HCT116 (cell line): ENCODE measurements at regions not wholly inside any gene's neighbourhood (a gene's known extent, or its start where the extent isn't known, plus 50 kb on each side); places are given as distances from the start of the nearest gene placed in this dataset.

Experiments
- ATAC-seq: fragments of 200-7000 bp; cut with Tn5 transposase; 2 replicates; pipeline ENCODE4 v1.9.1; 2020; ENCODE audit warnings: mild to moderate bottlenecking, moderate library complexity
- BruUV-seq: library from RNA; stranded (reverse); fragments of 400-500 nt; replicated peaks from 2 replicates; lab custom pipeline; 2021; lab: Mats Ljungman, UMichigan
- CTCF ChIA-PET: fragments of 300-600 bp; sonication (Branson Sonifier 250); formaldehyde crosslinking; loops from one replicate; lab custom pipeline; 2021; ENCODE audit warnings: antibody characterized with exemption; lab: Charles Lee
- POLR2A ChIA-PET: fragments of 300-600, 350-600 bp; sonication (Branson Sonifier 250); formaldehyde crosslinking; loops from one replicate; lab custom pipeline; 2021; ENCODE audit warnings: antibody characterized with exemption; lab: Charles Lee
- RAD21 ChIA-PET, 2 experiments: fragments of 300-600 bp; sonication (Branson Sonifier 250); formaldehyde crosslinking; loops; one replicate each; lab custom pipeline; 2023; ENCODE audit warnings: low total read pairs in 2 of 2; ENCODE audit not compliant: uncharacterized antibody in 2 of 2, unreplicated experiment in 2 of 2, low non-redundant PET in 1 of 2; lab: Charles Lee
- DNase-seq: peaks from one replicate; pipeline ENCODE4 v3.0.0-alpha.2; 2010; ENCODE audit warnings: low read depth, low spot score
- H2AFZ ChIP-seq: fragments of 200-600 bp; shearing (Covaris generic), sonication (generic); 2 replicates; pipeline ENCODE4 v1.6.1; 2017; ENCODE audit warnings: low read depth, mixed run types, mixed read lengths, antibody characterized with exemption, low read length; ENCODE audit not compliant: poor library complexity, severe bottlenecking
- H3K27ac ChIP-seq: 2 replicates; pipeline ENCODE4 v1.5.1; 2012; ENCODE audit warnings: low read depth, low read length
- H3K27me3 ChIP-seq: fragments of 200-600 bp; sonication (generic); 2 replicates; pipeline ENCODE4 v1.6.1; 2016; ENCODE audit warnings: mixed run types, low read length, mixed read lengths; ENCODE audit not compliant: insufficient read depth
- H3K36me3 ChIP-seq, 2 experiments: fragments of 200-500 bp in 1 of 2; fragments of 200-600 bp in 1 of 2; sonication (Bioruptor generic) in 1 of 2; sonication (generic) in 1 of 2; 2 replicates each; pipeline versions ENCODE4 v1.5.1 to v1.6.1; 2014 to 2016; ENCODE audit warnings: low read length in 2 of 2, inconsistent platforms in 1 of 2, mixed read lengths in 1 of 2, mixed run types in 1 of 2; ENCODE audit not compliant: insufficient read depth in 2 of 2, control insufficient read depth in 1 of 2
- H3K4me1 ChIP-seq, 2 experiments: fragments of 200-600 bp in 1 of 2; sonication (generic) in 1 of 2; 2 replicates each; pipeline versions ENCODE4 v1.5.1 to v1.6.1; 2012 to 2017; ENCODE audit warnings: low read length in 2 of 2, inconsistent platforms in 1 of 2, mild to moderate bottlenecking in 1 of 2, mixed read lengths in 1 of 2, mixed run types in 1 of 2, moderate library complexity in 1 of 2; ENCODE audit not compliant: insufficient read depth in 2 of 2, control insufficient read depth in 1 of 2
- H3K4me2 ChIP-seq: fragments of 200-600 bp; sonication (generic); 2 replicates; pipeline ENCODE4 v1.6.1; 2017; ENCODE audit warnings: mixed run types, low read length, mixed read lengths
- H3K4me3 ChIP-seq, 2 experiments: fragments of 200-600 bp in 1 of 2; sonication (generic) in 1 of 2; replicated peaks in 1 of 2; 2 replicates each; pipeline ENCODE4 v1.5.1; 2011 to 2016; ENCODE audit warnings: low read length in 2 of 2, control low read depth in 1 of 2, low read depth in 1 of 2, mild to moderate bottlenecking in 1 of 2, mixed read lengths in 1 of 2, mixed run types in 1 of 2
- H3K79me2 ChIP-seq: fragments of 200-600 bp; sonication (generic); 2 replicates; pipeline ENCODE4 v1.6.1; 2017; ENCODE audit warnings: mild to moderate bottlenecking, mixed run types, low read length, moderate library complexity, mixed read lengths; ENCODE audit not compliant: insufficient read depth
- H3K9ac ChIP-seq: fragments of 200-600 bp; sonication (generic); 2 replicates; pipeline ENCODE4 v1.6.1; 2016; ENCODE audit warnings: low read length, mixed read lengths
- H3K9me2 ChIP-seq: fragments of 200-600 bp; sonication (generic), shearing (Covaris generic); 2 replicates; pipeline ENCODE4 v1.6.1; 2017; ENCODE audit warnings: mixed run types, mild to moderate bottlenecking, moderate library complexity; ENCODE audit not compliant: insufficient read depth
- H3K9me3 ChIP-seq, 2 experiments: fragments of 200-500 bp in 1 of 2; fragments of 200-600 bp in 1 of 2; sonication (Bioruptor generic) in 1 of 2; sonication (generic) in 1 of 2; 2 replicates each; pipeline ENCODE4 v1.6.1; 2014 to 2017; ENCODE audit warnings: low read length in 2 of 2, mixed read lengths in 2 of 2, inconsistent platforms in 1 of 2, low read depth in 1 of 2, mild to moderate bottlenecking in 1 of 2, mixed run types in 1 of 2, moderate library complexity in 1 of 2; ENCODE audit not compliant: control insufficient read depth in 1 of 2, insufficient read depth in 1 of 2
- H4K20me1 ChIP-seq: fragments of 200-600 bp; sonication (generic), shearing (Covaris generic); 2 replicates; pipeline ENCODE4 v1.6.1; 2017; ENCODE audit warnings: mixed run types, mild to moderate bottlenecking, moderate library complexity; ENCODE audit not compliant: insufficient read depth
- ATF3 ChIP-seq: IDR thresholded peaks from 2 replicates; pipeline ENCODE4 v1.6.1; 2012
- CBX3 ChIP-seq: IDR thresholded peaks from 2 replicates; pipeline ENCODE4 v1.6.1; 2012; ENCODE audit warnings: low read depth
- CEBPB ChIP-seq: IDR thresholded peaks from 2 replicates; pipeline ENCODE4 v1.6.1; 2012; ENCODE audit warnings: low read depth
- CTCF ChIP-seq, 3 experiments: fragments of 200-600 bp in 1 of 3; sonication (generic) in 1 of 3; IDR thresholded peaks in 2 of 3; conservative IDR thresholded peaks in 1 of 3; 2 replicates each; pipeline ENCODE4 v1.5.1; 2012 to 2017; ENCODE audit warnings: low read depth in 2 of 3, low read length in 2 of 3, antibody characterized with exemption in 1 of 3, borderline replicate concordance in 1 of 3, control low read depth in 1 of 3, mild to moderate bottlenecking in 1 of 3, mixed read lengths in 1 of 3, mixed run types in 1 of 3, moderate library complexity in 1 of 3; ENCODE audit not compliant: insufficient read depth in 1 of 3
- EGR1 ChIP-seq: IDR thresholded peaks from 2 replicates; pipeline ENCODE4 v1.6.1; 2012; ENCODE audit warnings: low read depth
- ELF1 ChIP-seq: IDR thresholded peaks from 2 replicates; pipeline ENCODE4 v1.6.1; 2012; ENCODE audit warnings: low read depth, borderline replicate concordance
- EZH2 ChIP-seq: fragments of 200-600 bp; sonication (generic); IDR thresholded peaks from 2 replicates; pipeline ENCODE4 v1.6.1; 2017; ENCODE audit warnings: antibody characterized with exemption, mixed run types
- EZH2phosphoT487 ChIP-seq: fragments of 200-600 bp; IDR thresholded peaks from 2 replicates; pipeline ENCODE4 v1.6.1; 2018; ENCODE audit warnings: antibody characterized with exemption, borderline replicate concordance
- FOSL1 ChIP-seq: IDR thresholded peaks from 2 replicates; pipeline ENCODE4 v1.6.1; 2012; ENCODE audit warnings: low read depth
- JUND ChIP-seq: IDR thresholded peaks from 2 replicates; pipeline ENCODE4 v1.6.1; 2012
- MAX ChIP-seq: IDR thresholded peaks from 2 replicates; pipeline ENCODE4 v1.6.1; 2012
- POLR2A ChIP-seq: IDR thresholded peaks from 2 replicates; pipeline ENCODE4 v1.7.0; 2011; ENCODE audit warnings: borderline replicate concordance; ENCODE audit not compliant: insufficient read depth, insufficient read length; ENCODE audit errors: extremely low read depth
- POLR2AphosphoS5 ChIP-seq: IDR thresholded peaks from 2 replicates; pipeline ENCODE4 v1.6.1; 2011; ENCODE audit warnings: mild to moderate bottlenecking, low read depth, low read length, moderate library complexity
- REST ChIP-seq: IDR thresholded peaks from 2 replicates; pipeline ENCODE4 v1.6.1; 2012; ENCODE audit warnings: low read depth
- SIN3A ChIP-seq: IDR thresholded peaks from 2 replicates; pipeline ENCODE4 v1.6.1; 2012; ENCODE audit warnings: low read depth
- SP1 ChIP-seq: IDR thresholded peaks from 2 replicates; pipeline ENCODE4 v1.6.1; 2012; ENCODE audit warnings: low read depth
- SRF ChIP-seq: IDR thresholded peaks from 2 replicates; pipeline ENCODE4 v1.6.1; 2012; ENCODE audit warnings: low read depth
- TCF7L2 ChIP-seq: IDR thresholded peaks from 2 replicates; pipeline ENCODE4 v1.7.0; 2011; ENCODE audit warnings: borderline replicate concordance, inconsistent platforms; ENCODE audit not compliant: insufficient read depth, insufficient read length; ENCODE audit errors: extremely low read depth
- ZFX ChIP-seq: fragments of 450-650 bp; IDR thresholded peaks from 2 replicates; pipeline ENCODE4 v1.6.1; 2017
- ZNF274 ChIP-seq: fragments of 200-500 bp; sonication (Bioruptor generic); IDR thresholded peaks from 2 replicates; pipeline ENCODE4 v1.6.1; 2014; ENCODE audit warnings: mild to moderate bottlenecking, low read depth, low read length, inconsistent platforms
- intact Hi-C: fragments of 100-400 bp; cut with micrococcal nuclease; formaldehyde crosslinking; loops from 2 replicates; pipeline ENCODE4 v1.10.0; 2022

GRCh38 chr17:59487161-59487873, 78.1 kb upstream of the DHX40 start:
- Histone ChIP-seq H3K9ac (no peak overlapping the region), H3K9me2 (no peaks in the 10 kb centered on the region), H3K4me3 (no peak overlapping the region), H2AFZ (no peak overlapping the region), H3K9me3 (no peaks in the 10 kb centered on the region), H3K79me2 (no peaks in the 10 kb centered on the region), H3K27me3 (0 out of 2 replicates have a peak, but pooled peaks cover 4% of the 10 kb centered on the region), H4K20me1 (no peaks in the 10 kb centered on the region), H3K27ac (no peak overlapping the region), H3K36me3 (no peaks in the 10 kb centered on the region), H3K4me2 (no peak overlapping the region), H3K4me1 (0 out of 4 replicates have a peak, but pooled peaks cover 0 to 3% of the 10 kb centered on the region in 2 experiments)
- DNase-seq (no peak), ATAC-seq (no peak)
- RAD21 ChIA-PET: no interaction called here
- intact Hi-C loops: no loop called here
- BruUV-seq: no TSS peak
- CTCF ChIA-PET: interaction anchor here (1.3 kb wide), 1 partner anchor 34 kb away, joined by 3 read pairs; no protein-coding TSS in a partner anchor
- POLR2A ChIA-PET: no interaction called here
- no peak for TF ChIP-seq CTCF (IDR thresholded peaks at IDR 0.05 in 2 of 3, conservative IDR thresholded peaks at IDR 0.05 in 1 of 3; ENCODE audit: borderline replicate concordance in 1 of 3, insufficient read depth in 1 of 3, low read depth in 2 of 3, low read length in 2 of 3)
- TF ChIP-seq ELF1: no peak
- no peak for TF ChIP-seq POLR2A
- no peak for TF ChIP-seq SIN3A
- TF ChIP-seq ZNF274: no peak
- no peak for TF ChIP-seq ATF3
- no peak for TF ChIP-seq CBX3
- no peak for TF ChIP-seq EGR1
- no peak for TF ChIP-seq EZH2phosphoT487
- no peak for TF ChIP-seq MAX
- no peak for TF ChIP-seq EZH2
- no peak for TF ChIP-seq FOSL1
- TF ChIP-seq POLR2AphosphoS5: no peak
- no peak for TF ChIP-seq TCF7L2
- no peak for TF ChIP-seq ZFX
- TF ChIP-seq SP1: no peak
- TF ChIP-seq CEBPB: no peak
- TF ChIP-seq JUND: no peak
- TF ChIP-seq REST: no peak
- TF ChIP-seq SRF: no peak
